Stimulated activated naive CD8-positive, alpha-beta T cell treated with anti-CD3 and anti-CD28 coated beads, Interleukin-15, Interleukin-2, amounts not matched to agents 100 U/mL and 50 U/mL, for 24 hours (primary cell): ENCODE measurements at regions not wholly inside any gene's neighbourhood (a gene's known extent, or its start where the extent isn't known, plus 50 kb on each side); places are given as distances from the start of the nearest gene placed in this dataset.

Source experiments
- ATAC-seq: fragments of 150-1000 bp; cut with Tn5 transposase; one replicate; pipeline ENCODE4 v1.10.0; 2021
- DNase-seq: peaks from one replicate; pipeline ENCODE4 v3.0.0; 2021

DNA sequence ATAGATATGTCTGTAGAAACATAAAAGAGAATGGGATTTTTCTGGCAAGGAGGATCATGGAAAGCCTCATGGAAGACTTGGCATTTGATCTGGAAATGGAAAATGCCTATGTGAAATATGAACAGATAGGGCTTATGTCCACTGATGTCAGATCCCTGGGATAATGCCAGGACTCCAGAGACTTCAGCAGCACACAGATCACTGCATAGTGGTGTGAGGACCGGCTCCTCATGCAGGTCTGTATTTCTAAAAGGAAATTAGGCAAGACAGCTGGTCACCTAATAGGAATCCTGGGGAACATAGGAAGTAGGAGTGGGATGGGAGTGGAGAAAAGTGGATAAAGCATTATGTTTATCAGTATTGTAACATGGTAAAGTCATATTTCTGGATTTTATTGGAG lies 56.8 kb upstream of the IPO9 start:
- no peak for ATAC-seq

DNA sequence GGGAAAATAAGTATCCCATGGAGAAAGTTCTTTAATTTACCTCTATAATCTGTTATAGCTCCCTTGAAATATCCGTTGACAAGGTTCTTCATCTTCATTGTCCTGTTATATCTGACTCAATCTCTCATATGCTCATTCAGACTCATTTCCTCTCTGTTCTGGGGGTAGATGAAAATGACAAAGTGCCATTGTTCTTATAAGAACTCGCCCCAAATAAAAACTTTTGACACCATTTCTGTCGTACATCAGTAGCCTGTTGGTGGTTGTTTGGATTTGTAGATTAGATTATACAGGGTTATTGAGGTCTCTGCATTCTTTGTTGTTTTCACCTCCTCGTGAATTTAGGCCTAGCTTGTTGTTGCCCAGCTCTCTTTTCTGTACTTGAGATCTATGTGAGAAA lies 55.2 kb upstream of the IPO9 start:
- DNase-seq: no peak
- no peak for ATAC-seq

More for the DNA sequence above, 56.8 kb upstream of the IPO9 start:
- DNase-seq: no peak

DNA sequence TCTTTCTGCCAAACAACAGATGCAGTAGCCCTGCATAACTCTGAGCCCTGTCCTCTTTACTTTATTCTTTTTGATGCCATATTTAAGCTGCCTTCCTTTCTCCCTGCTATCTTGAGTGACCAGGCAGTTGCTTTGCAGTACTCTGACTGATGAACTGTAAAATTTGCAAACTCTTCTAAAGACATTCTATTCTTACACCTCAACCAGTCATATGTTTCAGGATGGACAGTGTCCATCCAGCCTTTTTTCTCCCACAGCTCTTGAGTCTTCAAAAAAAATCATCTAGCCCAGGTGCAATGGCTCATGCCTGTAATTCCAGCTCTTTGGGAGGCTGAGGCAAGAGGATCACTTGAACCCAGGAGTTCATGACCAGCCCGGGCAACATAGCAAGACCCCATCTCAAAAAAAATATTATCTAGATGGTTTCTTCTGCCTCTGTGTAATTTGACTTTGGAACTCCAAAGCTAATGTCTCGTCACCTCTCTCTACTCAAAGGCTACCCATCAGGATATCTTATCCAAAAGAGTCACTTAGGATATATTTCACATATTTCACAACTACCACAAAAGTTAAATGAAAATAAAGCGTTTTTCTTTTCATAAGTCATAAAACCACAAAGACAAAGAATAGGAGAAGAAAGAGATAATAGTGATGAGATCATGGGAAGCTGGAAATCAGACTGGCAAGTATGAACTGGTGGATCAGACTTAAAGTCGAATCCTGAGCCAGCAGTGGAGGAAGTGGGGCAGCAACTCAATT lies 54.6 kb upstream of the IPO9 start:
- no peak for ATAC-seq
- DNase-seq: no peak

DNA sequence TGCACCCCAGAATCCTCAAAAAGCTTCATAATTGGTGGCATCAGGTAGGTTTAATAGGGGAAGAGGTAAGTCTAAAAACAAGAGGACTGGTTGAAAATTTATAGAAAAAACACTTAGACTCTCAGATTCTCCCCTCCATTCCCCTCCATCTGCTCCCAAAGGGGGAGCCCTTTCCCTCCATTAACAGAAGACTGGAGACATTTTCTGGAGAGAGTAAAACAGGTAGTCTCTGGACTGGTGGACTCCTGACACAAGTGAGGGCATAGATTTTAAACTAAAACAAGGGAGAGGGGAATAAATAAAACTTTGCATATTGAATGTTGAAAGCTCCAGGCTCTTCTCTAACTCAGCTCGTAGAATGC lies 54.0 kb upstream of the IPO9 start:
- ATAC-seq (no peak), DNase-seq (no peak)

DNA sequence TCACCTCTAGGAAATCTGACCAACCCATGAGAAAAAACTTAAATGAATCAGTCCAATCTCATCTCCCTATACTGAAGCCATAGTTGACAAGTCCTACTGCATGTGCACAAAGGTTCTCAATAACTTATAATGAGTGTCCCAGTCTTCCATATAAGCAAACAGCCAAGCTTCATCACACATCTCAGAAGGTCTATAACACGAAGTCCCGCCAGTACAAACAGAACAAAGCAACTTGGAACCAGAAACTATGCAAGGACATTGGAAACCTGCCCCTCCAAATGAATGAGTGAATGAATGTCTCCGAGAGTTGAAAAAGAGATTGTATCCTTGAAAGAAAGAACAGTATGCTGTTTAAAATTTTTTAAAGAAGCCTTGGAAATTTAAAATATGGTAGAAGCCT lies 53.6 kb upstream of the IPO9 start:
- DNase-seq (no peak), ATAC-seq (no peak)

DNA sequence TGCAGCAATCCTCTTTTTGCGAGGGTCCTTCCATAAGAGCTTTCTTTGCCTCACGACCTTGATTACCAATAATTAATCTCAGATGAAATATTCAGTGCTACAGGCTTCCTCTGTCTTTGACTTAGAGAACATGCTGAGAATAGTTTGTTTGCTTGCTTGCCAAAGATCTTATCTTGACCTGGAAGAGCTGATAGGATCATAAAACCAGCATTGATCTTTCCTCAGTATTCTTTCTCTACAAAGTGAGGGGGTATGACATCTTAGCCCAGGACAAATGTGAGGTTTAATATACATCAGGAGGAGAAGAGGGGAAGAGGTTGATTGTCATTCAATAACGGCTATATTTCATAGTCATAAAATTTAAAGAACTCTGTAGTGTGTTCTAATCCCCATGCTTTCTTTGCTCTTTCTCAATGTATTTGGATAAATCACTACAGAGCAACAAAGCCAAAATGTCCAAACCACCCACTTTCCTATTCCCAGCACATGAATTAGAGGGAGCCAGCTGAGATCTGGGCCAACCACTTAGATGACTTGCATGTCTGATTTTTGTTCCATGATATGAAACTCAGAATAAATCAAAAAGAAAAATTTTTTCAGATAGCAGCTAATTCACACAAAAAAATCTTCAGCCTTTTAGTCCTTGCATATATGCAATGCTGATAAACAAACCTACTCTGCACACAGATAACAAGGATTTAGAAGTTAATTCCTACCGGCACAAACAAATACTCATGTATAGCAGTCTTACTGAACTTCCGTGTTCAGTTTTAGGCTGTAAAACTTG lies 50.5 kb upstream of the IPO9 start:
- DNase-seq (no peak), ATAC-seq (no peak)
